ENCODE measurements at regions not wholly inside any gene's neighbourhood (a gene's known extent, or its start where the extent isn't known, plus 50 kb on each side); places are given as distances from the start of the nearest gene placed in this dataset.

DNA sequence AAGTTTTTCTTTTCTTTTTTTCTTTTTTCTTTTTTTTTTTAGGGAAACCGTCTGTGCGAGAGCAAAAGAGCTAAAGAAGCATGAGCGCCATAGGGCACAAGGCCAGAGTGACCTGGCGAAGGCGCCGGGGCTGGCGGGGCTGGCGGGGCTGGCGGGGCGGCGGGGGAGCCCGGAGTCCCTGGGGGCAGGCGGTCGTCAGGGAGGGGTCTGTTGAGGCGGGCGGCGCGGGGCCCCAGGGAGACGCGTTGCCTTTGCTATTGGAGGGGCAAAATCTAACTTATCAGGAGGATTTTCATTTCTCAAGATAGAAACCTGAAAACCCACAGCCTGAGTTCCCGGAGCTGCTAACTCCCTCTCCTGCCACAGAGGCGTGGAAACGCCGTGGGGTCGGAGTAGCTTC lies 135.6 kb upstream of the SMAD1 start:
- TF ChIP-seq CTCF (conservative IDR thresholded peaks at IDR 0.05; ENCODE audit: low read depth, low read length) = no peak
- no peak for TF ChIP-seq EZH2 (IDR thresholded peaks at IDR 0.05; ENCODE audit: low read length, unreplicated experiment)

All from PC-3 (cell line).